ENCODE measurements at regions not wholly inside any gene's neighbourhood (a gene's known extent, or its start where the extent isn't known, plus 50 kb on each side); places are given as distances from the start of the nearest gene placed in this dataset.

DNA sequence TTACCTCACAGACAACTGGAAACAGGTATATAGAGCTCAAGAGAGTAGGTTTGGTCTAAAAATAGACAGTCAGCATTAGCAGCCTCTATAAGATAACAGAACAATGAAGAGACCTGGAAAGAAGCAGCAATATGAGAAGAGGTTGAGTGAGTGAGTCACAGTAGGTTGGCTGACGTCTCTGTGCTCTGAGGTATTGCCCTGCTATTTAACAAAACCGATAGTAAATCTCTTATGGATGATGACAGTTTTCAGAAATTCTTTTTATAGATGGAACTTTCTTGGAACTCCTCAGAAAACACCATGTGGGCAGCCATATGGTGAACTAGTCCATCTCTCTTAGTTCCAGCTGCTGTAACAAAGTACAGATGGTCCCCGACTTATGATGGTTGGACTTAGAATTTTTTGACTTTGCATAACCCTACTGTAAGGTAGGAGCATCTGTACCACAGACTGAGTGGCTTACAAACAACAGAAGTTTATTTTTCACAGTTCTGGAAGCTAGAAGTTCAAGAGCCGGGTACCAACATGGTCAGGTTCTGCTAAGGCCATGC, 123.5 kb downstream of the MBD2 start:
- DNase-seq (ENCODE audit: extremely low read depth, low read depth): no peak

DNA sequence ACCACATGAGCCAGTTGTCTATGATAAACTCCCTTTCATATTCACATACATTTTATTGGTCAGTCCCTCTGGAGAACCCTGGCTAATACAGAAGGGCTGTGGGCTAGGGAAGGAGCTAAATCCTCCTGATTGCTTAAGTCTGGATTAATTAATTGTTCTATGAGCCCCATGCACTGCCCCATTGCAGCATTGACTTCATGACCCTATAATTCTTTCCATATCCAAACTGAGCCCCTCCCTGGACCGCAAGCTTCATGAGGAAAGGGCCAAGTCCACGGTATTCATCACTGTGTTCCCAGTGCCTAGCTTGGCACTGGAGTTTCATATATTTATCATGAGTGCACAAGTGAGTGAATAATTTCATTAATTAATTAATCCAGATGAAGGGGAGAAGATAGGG, 124.0 kb downstream of the MBD2 start:
- no peak for DNase-seq (ENCODE audit: extremely low read depth, low read depth)

GRCh38 chr18:54094474-54094873, 130.0 kb downstream of the MBD2 start:
- no peak for DNase-seq (ENCODE audit: extremely low read depth, low read depth)

GRCh38 chr18:54090856-54091255, 133.6 kb downstream of the MBD2 start:
- DNase-seq (ENCODE audit: extremely low read depth, low read depth): no peak

DNA sequence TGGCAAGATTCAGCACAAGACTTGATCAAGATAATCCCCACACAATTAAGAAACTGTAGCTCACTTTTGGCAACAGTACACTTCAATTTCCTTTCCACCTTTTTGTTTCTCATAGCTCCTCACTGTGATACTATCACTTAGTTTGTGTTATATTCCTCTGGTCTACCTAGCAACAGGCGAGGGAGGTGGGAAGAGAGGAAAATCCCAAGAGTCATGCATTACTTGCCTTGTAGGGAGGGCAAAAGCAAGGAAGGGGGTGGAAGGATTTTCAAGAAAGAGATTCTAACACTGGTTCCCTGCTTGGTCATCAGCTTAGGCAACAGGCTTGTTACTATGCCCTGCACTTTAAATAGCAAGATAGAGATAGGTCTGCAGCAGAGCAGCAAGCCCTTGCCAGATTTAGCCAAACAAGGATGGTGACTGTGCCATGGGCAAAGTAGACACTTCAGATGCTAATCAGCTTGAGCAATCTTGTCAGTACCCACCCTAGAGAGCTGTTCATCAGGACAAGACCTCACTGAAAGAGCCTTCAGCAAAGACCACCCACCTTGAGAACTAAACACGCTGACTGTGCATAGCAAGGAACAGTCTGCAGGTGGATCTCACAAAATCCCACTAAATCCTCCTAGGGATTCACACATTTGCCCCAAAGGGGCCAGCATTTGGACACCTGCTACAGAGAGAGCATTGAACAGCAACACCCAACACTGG, 134.6 kb downstream of the MBD2 start:
- no peak for DNase-seq (ENCODE audit: extremely low read depth, low read depth)

- no peak for DNase-seq (ENCODE audit: extremely low read depth, low read depth)
Measured at GRCh38 chr18:54086863-54087262, 137.6 kb downstream of the MBD2 start.

GRCh38 chr18:54086046-54086802, 138.2 kb downstream of the MBD2 start:
- no peak for DNase-seq (ENCODE audit: extremely low read depth, low read depth)

GRCh38 chr18:54080858-54081257, 143.6 kb downstream of the MBD2 start:
- no peak for DNase-seq (ENCODE audit: extremely low read depth, low read depth)

DNA sequence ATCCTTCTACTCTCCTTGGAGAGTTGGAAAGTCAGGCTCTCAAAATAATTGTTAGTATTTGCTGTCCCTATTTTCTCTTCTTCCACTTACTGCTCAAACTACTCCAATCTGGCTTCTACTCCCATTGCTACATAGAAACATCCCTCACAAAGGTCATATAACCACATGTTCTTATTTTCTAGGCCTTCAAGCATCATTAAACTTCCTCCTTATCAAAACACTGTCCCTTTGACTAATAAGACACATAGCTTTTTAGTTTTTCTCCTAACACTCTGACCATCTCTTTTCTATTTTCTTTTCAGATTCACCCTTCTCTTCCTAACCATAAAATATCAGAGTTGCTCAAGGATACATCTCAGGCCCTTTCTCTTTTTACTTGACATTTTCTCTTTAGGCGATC, 148.3 kb downstream of the MBD2 start:
- no peak for DNase-seq (ENCODE audit: extremely low read depth, low read depth)

DNA sequence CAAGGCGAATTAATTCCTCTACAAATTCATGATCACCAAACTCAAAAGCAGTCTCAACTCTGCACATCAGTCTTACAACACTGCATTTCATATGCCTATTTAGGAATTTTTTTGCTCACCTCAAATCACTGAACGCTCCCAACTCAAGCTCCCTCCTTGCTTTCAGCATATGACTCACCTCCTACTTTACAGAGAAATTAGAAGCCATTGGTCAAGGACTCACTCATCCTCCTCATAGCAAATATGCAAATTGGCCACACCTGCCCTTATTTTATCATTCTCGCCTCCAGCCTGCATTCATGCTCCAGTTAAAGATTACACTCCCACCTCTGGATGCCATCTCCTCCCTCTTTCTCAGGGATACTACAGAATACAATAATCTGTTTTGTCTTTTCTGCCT, 148.8 kb downstream of the MBD2 start:
- DNase-seq (ENCODE audit: extremely low read depth, low read depth): no peak

DNA sequence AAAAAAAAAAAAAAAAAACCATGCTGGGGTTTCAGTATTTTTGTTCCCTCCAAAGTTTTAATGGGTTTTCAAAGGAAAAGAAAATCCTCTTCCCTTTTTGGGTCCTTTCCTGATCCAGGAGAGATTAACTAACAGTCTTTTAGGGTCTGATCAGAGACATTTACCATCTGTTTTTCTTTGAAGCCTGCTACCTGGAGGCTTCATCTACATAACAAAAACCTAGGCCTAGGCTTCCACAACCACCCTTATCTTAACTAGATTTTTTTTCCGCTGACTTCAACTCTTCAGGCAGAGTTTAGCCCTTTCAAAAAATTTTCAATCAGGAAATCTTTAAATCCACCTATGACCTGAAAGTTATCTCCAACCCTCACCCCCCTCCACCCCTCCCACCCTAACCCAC, 154.7 kb downstream of the MBD2 start:
- no peak for DNase-seq (ENCODE audit: extremely low read depth, low read depth)

GRCh38 chr18:54060343-54061005, 164.0 kb downstream of the MBD2 start:
- no peak for DNase-seq (ENCODE audit: extremely low read depth, low read depth)

GRCh38 chr18:54052732-54053429, 171.6 kb downstream of the MBD2 start:
- no peak for DNase-seq (ENCODE audit: extremely low read depth, low read depth)

DNA sequence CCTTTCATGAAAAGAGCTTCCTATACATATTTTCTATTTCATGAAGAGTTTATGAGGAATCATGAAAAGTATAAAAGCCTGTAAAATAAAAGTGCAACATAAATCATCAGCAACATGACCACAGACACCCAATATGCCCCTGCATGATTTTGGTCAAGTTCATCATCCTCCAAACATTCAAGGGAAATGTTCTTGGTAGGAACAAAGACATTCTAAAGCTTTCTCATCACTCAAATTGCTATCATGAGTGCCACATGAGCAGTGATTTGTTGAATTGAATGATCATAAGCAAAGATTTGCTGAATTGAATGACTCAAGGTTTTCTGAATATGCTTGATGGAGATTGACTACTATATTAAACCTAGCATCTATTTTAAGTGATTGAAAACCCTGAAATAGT, 172.2 kb downstream of the MBD2 start:
- no peak for DNase-seq (ENCODE audit: extremely low read depth, low read depth)

DNA sequence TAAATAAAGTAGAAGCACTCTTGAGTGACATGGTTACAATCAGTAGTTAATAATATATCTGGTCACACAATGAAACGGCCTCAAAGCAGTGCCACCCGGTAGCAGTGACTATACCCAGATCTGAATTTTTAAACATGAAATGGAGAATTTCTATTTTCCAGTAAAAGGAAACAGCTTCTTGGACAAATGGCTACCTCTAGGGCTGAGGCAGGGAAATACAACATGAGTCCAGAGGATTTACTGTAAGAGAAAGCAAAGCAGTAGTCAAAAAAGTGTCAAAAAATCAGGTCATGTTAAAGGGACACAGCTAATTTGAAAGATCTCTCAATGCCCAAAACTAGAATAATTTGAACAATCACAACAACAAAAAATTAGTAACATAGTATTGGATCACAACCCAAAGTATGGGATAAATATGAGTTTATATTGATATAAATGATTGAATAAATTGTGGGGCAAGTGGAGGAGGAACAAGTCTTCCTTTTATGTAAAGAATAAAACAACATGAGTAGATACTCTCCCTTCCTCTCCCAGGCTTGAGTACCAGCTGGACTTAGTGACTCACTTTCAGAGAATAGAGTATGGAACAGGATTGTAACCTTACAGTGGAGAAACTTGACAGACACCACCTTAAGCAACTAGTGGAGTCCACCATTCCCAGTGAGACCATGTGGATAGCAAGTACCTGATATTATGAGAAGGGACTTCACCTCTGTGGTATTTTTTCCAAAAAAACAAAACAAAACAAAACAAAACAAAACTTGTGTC, 180.8 kb downstream of the MBD2 start:
- DNase-seq (ENCODE audit: extremely low read depth, low read depth): no peak

DNA sequence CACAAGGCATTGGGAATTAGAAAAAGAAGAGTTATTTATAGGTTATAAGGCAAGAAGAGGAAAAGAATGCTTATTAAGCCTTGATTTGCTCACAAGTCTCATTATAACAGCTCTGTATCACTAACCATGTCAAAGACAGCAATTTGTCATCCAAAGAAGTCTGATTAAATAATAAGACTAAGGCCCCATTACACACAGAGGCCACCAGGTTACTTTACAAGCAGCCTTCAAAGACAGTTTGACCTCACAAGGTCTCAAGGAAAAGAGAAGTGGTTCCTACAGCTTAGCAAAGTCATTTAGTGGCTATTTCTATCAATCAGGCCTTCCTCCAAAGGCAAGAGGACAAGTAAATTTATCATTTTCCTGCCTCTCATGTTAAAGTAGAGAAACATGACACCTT, 188.5 kb downstream of the MBD2 start:
- DNase-seq (ENCODE audit: extremely low read depth, low read depth): no peak

- DNase-seq (ENCODE audit: extremely low read depth, low read depth): no peak
Measured at GRCh38 chr18:54033052-54033451, 191.4 kb downstream of the MBD2 start.

DNA sequence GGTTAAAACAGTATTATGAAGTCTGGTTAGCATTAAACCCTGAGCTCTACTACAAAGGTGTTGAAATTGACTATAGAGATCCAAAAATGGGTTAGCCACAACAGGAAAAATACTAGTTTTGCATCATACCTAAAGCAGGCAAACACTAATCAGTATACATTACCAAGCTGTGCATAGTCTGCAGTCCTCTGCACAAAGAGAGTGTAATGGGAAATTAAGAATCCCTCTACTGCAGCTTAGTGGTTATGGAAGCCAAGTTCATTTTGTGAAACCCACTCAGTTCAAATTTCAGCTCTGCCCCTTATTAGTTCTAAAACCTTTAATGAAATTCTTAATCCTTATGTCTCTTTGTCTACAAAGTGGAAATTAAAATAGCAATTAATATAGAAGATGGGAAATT, 192.1 kb downstream of the MBD2 start:
- DNase-seq (ENCODE audit: extremely low read depth, low read depth): no peak

GRCh38 chr18:54031243-54031642, 193.2 kb downstream of the MBD2 start:
- no peak for DNase-seq (ENCODE audit: extremely low read depth, low read depth)

GRCh38 chr18:54030434-54030833, 194.0 kb downstream of the MBD2 start:
- DNase-seq (ENCODE audit: extremely low read depth, low read depth): no peak

Data from NCI-H460 (cell line).